OCI-LY1 (cell line): ENCODE measurements at regions not wholly inside any gene's neighbourhood (a gene's known extent, or its start where the extent isn't known, plus 50 kb on each side); places are given as distances from the start of the nearest gene placed in this dataset.

Experiments
- H2AFZ ChIP-seq: fragments of 200-600 bp; sonication (generic), shearing (Covaris generic); 2 replicates; pipeline ENCODE4 v1.6.0; 2014; ENCODE audit warnings: antibody characterized with exemption, mild to moderate bottlenecking, low read length
- H3F3A ChIP-seq: fragments of 200-600 bp; sonication (generic), shearing (Covaris generic); 2 replicates; pipeline ENCODE4 v1.6.0; 2014; ENCODE audit warnings: mild to moderate bottlenecking, antibody characterized with exemption, low read length, moderate library complexity; ENCODE audit not compliant: insufficient read depth
- H3K27ac ChIP-seq: fragments of 200-600 bp; sonication (generic); 2 replicates; pipeline ENCODE4 v1.5.1; 2014; ENCODE audit warnings: low read length, mixed run types, mild to moderate bottlenecking, low read depth; ENCODE audit not compliant: poor library complexity, severe bottlenecking
- H3K27me3 ChIP-seq: fragments of 200-600 bp; sonication (generic); 2 replicates; pipeline ENCODE4 v1.6.0; 2014; ENCODE audit warnings: antibody characterized with exemption, mild to moderate bottlenecking, low read length, moderate library complexity; ENCODE audit not compliant: insufficient read depth
- H3K36me3 ChIP-seq: fragments of 200-600 bp; sonication (generic); 2 replicates; pipeline ENCODE4 v1.6.1; 2014; ENCODE audit warnings: mild to moderate bottlenecking, antibody characterized with exemption, low read length, moderate library complexity, mixed read lengths; ENCODE audit not compliant: insufficient read depth
- H3K4me1 ChIP-seq: fragments of 200-600 bp; sonication (generic); 2 replicates; pipeline ENCODE4 v1.5.1; 2014; ENCODE audit warnings: mild to moderate bottlenecking, low read length, moderate library complexity; ENCODE audit not compliant: insufficient read depth, severe bottlenecking
- H3K4me2 ChIP-seq: fragments of 200-600 bp; sonication (generic), shearing (Covaris generic); 2 replicates; pipeline ENCODE4 v1.6.1; 2014; ENCODE audit warnings: low read length
- H3K4me3 ChIP-seq: fragments of 200-600 bp; sonication (generic); 2 replicates; pipeline ENCODE4 v1.5.1; 2014; ENCODE audit warnings: low read length, low read depth, mild to moderate bottlenecking, mixed read lengths; ENCODE audit not compliant: poor library complexity, severe bottlenecking
- H3K79me2 ChIP-seq: fragments of 200-600 bp; shearing (Covaris generic); 2 replicates; pipeline ENCODE4 v1.6.1; 2016; ENCODE audit warnings: mixed run types, low read length, mixed read lengths; ENCODE audit not compliant: insufficient read depth
- H3K9ac ChIP-seq: fragments of 200-600 bp; sonication (generic), shearing (Covaris generic); 2 replicates; pipeline ENCODE4 v1.6.1; 2014; ENCODE audit warnings: mild to moderate bottlenecking, low read length, mixed read lengths
- H3K9me2 ChIP-seq: fragments of 200-600 bp; sonication (generic), shearing (Covaris generic); 2 replicates; pipeline ENCODE4 v1.6.1; 2014; ENCODE audit warnings: low read depth, mild to moderate bottlenecking, low read length, mixed read lengths
- H3K9me3 ChIP-seq: fragments of 200-600 bp; shearing (Covaris generic); 2 replicates; pipeline ENCODE4 v1.6.1; 2014; ENCODE audit warnings: low read length, mixed read lengths
- H4K20me1 ChIP-seq: fragments of 200-600 bp; sonication (generic), shearing (Covaris generic); 2 replicates; pipeline ENCODE4 v1.6.0; 2016; ENCODE audit warnings: mild to moderate bottlenecking, low read length; ENCODE audit not compliant: insufficient read depth
- EZH2 ChIP-seq: fragments of 200-600 bp; sonication (generic), shearing (Covaris generic); IDR thresholded peaks from 2 replicates; pipeline ENCODE4 v1.8.0; 2017; ENCODE audit warnings: borderline replicate concordance, mixed run types, mild to moderate bottlenecking, antibody characterized with exemption, low read length, moderate library complexity, mixed read lengths
- TF ChIP-seq, protein P1 (sequence below): fragments of 200-600 bp; sonication (generic), shearing (Covaris generic); IDR thresholded peaks from 2 replicates; pipeline ENCODE4 v1.5.1; 2017; ENCODE audit warnings: mild to moderate bottlenecking, antibody characterized with exemption, low read length, moderate library complexity, mixed read lengths

DNA sequence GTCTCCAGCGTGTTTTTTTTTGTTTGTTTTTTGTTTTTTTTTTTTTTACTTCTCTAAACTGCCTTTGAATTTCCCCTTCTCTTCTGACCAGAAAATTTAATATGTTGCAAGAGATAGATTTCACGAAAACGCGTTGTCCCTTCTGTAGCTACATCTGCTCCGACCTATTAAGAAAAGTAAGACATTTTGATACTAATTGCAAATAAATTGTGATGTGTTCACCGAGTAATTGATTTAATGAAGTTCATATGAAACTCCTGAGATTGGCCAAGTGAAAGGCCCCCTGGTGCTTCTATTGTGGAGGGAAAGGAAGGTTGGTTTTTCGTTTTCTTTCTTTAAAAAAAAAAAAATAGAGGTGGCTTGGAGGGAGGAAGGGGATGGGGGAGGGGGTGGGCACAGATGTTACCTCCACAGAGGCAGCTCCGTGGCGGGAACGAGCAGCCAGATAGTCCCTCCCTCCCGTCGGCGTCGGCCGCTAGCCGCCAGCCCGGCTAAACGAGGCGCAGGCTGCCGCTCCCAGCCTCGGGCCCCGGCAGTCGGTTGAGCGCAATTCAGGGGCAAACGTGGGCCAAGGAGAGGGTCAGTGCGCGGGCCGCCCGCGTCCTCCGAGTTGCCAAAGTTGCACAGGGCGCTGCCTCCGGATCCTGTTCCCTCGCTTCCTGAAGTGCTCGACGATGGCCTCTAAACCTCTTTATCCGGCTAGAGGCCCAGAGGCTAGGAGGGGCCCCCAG is 139.1 kb upstream of the ZIC3 start:
- H3K79me2 ChIP-seq = no peaks in the 10 kb centered on the region
- no peak overlapping the region for H2AFZ ChIP-seq
- H3K27me3 ChIP-seq = no peaks in the 10 kb centered on the region
- no peak overlapping the region for H3K4me2 ChIP-seq
- H3K9me3 ChIP-seq = no peaks in the 10 kb centered on the region
- no peaks in the 10 kb centered on the region for H3K9me2 ChIP-seq
- H3K9ac ChIP-seq = no peak overlapping the region
- no peaks in the 10 kb centered on the region for H3K36me3 ChIP-seq
- no peaks in the 10 kb centered on the region for H4K20me1 ChIP-seq
- no peaks in the 10 kb centered on the region for H3K4me1 ChIP-seq
- H3F3A ChIP-seq = no peaks in the 10 kb centered on the region
- H3K27ac ChIP-seq = no peak overlapping the region
- H3K4me3 ChIP-seq = no peak overlapping the region
- no peak for TF ChIP-seq EZH2
- TF ChIP-seq, protein P1, sequence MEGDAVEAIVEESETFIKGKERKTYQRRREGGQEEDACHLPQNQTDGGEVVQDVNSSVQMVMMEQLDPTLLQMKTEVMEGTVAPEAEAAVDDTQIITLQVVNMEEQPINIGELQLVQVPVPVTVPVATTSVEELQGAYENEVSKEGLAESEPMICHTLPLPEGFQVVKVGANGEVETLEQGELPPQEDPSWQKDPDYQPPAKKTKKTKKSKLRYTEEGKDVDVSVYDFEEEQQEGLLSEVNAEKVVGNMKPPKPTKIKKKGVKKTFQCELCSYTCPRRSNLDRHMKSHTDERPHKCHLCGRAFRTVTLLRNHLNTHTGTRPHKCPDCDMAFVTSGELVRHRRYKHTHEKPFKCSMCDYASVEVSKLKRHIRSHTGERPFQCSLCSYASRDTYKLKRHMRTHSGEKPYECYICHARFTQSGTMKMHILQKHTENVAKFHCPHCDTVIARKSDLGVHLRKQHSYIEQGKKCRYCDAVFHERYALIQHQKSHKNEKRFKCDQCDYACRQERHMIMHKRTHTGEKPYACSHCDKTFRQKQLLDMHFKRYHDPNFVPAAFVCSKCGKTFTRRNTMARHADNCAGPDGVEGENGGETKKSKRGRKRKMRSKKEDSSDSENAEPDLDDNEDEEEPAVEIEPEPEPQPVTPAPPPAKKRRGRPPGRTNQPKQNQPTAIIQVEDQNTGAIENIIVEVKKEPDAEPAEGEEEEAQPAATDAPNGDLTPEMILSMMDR = no peak

DNA sequence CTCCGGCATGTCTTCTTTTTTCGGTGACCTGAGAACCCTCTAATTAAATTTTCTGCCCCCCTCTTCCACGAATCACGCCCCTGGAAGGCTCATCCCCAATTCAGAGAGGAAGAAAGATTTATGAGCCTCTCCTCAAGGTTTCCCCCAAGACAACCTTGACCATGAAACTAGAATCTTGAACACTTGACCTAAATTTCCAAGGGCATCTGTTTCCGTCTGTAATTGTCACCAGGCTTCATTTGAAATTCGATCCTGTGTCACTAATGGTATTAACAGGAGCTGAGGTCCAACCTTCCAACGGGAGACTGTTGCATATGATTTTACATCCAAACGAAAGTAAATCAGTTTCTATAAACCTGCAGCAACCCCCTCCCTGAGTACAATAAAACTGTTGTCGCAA is 139.9 kb upstream of the ZIC3 start:
- Histone ChIP-seq H3K4me3 (no peak overlapping the region), H3K9me3 (no peaks in the 10 kb centered on the region), H3K4me1 (no peaks in the 10 kb centered on the region), H3F3A (no peaks in the 10 kb centered on the region), H3K36me3 (no peaks in the 10 kb centered on the region), H3K27me3 (no peaks in the 10 kb centered on the region), H3K79me2 (no peaks in the 10 kb centered on the region), H3K9me2 (no peaks in the 10 kb centered on the region), H3K27ac (no peak overlapping the region), H2AFZ (no peak overlapping the region), H3K9ac (no peak overlapping the region), H4K20me1 (no peaks in the 10 kb centered on the region), H3K4me2 (no peak overlapping the region)
- TF ChIP-seq EZH2 = no peak
- TF ChIP-seq, protein P1 = no peak

DNA sequence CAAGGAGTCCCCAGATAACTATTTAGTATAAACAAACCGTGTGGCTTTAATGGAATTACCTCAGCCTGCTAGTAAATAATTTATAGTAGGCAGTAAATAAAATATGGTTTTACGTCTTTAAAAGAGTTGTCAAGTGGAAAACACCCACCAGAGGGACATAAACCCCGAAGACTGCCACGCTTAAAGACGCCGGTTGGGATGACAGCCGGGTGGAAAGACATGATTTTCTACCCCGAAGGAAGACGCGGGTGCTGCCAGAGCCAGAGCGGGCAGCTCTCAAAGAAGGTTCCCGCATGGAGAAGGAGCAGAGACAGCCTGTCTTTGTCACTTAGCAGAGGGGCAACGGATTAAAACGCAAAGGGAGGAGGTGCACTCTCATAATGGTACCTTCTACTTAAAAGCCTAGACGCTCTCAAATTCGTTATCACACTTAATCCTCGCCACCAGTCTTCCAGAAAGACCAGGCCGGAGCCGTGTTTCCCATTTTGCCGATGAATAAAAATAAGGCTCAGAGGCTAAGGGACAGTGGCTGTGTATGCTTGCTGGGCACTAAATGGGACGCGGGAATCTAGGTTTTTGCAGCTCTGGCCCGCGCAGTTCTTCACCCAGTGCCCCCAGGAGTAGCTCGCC is 140.5 kb upstream of the ZIC3 start:
- Histone ChIP-seq H3K4me3 (no peak overlapping the region), H2AFZ (no peak overlapping the region), H3K9me2 (no peaks in the 10 kb centered on the region), H3F3A (no peaks in the 10 kb centered on the region), H3K36me3 (no peaks in the 10 kb centered on the region), H3K79me2 (no peaks in the 10 kb centered on the region), H4K20me1 (no peaks in the 10 kb centered on the region), H3K27ac (no peak overlapping the region), H3K27me3 (no peaks in the 10 kb centered on the region), H3K4me1 (no peaks in the 10 kb centered on the region), H3K9ac (no peak overlapping the region), H3K9me3 (no peaks in the 10 kb centered on the region), H3K4me2 (no peak overlapping the region)
- TF ChIP-seq, protein P1 = no peak
- TF ChIP-seq EZH2 = no peak
